A673 (cell line): ENCODE measurements at regions not wholly inside any gene's neighbourhood (a gene's known extent, or its start where the extent isn't known, plus 50 kb on each side); places are given as distances from the start of the nearest gene placed in this dataset.

Experiments used
- EZH2 ChIP-seq: fragments of 200-600 bp; sonication (generic); IDR thresholded peaks from 2 replicates; pipeline ENCODE4 v1.6.1; 2017; ENCODE audit warnings: borderline replicate concordance, low read depth, mild to moderate bottlenecking, mixed read lengths, antibody characterized with exemption, low read length; ENCODE audit not compliant: poor library complexity, severe bottlenecking
- TF ChIP-seq, protein P1 (sequence below): fragments of 300-800, 200-600 bp; sonication (generic); conservative IDR thresholded peaks from 2 replicates; pipeline ENCODE4 v1.5.1; 2017; ENCODE audit warnings: low read depth, mild to moderate bottlenecking, antibody characterized with exemption, low read length, moderate library complexity, mixed read lengths

DNA sequence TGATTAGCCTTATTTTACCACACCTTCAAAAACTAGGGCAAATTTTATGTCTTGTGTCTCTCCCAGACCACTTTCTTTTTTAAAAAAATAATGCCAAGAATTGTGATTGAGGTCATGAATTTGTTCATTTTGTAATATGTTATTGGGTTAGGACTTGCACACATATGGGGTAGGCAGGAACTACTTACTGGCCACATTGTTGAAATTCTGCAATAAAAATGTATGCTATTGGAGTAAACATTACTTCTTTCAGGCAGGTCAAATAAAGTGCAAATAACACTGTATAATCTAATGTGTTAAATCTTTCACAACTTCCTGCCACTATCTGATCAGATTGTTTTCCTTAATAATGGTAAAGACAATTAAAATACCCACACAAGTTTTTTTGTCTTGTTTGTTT is 166.6 kb upstream of the COL11A1 start:
- no peak for TF ChIP-seq EZH2
- TF ChIP-seq, protein P1, sequence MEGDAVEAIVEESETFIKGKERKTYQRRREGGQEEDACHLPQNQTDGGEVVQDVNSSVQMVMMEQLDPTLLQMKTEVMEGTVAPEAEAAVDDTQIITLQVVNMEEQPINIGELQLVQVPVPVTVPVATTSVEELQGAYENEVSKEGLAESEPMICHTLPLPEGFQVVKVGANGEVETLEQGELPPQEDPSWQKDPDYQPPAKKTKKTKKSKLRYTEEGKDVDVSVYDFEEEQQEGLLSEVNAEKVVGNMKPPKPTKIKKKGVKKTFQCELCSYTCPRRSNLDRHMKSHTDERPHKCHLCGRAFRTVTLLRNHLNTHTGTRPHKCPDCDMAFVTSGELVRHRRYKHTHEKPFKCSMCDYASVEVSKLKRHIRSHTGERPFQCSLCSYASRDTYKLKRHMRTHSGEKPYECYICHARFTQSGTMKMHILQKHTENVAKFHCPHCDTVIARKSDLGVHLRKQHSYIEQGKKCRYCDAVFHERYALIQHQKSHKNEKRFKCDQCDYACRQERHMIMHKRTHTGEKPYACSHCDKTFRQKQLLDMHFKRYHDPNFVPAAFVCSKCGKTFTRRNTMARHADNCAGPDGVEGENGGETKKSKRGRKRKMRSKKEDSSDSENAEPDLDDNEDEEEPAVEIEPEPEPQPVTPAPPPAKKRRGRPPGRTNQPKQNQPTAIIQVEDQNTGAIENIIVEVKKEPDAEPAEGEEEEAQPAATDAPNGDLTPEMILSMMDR: no peak
